Dedifferentiated amniotic fluid mesenchymal stem cell (primary cell): ENCODE measurements at regions not wholly inside any gene's neighbourhood (a gene's known extent, or its start where the extent isn't known, plus 50 kb on each side); places are given as distances from the start of the nearest gene placed in this dataset.

Source experiments
- DNase-seq: peaks from one replicate; pipeline ENCODE4 v3.0.0-alpha.2; 2016; ENCODE audit errors: extremely low spot score

GRCh38 chr4:156496797-156497196 lies 474.8 kb downstream of the PDGFC start:
- no peak for DNase-seq

GRCh38 chr4:156495836-156496235 lies 475.8 kb downstream of the PDGFC start:
- no peak for DNase-seq

- DNase-seq = no peak
Measured at GRCh38 chr4:156495091-156495490, 476.5 kb downstream of the PDGFC start.

GRCh38 chr4:156493858-156494257 lies 477.7 kb downstream of the PDGFC start:
- DNase-seq = no peak

- DNase-seq = no peak
Measured at GRCh38 chr4:156487107-156487506, 484.5 kb downstream of the PDGFC start.

- DNase-seq = no peak
Measured at GRCh38 chr4:156481845-156482244, 489.8 kb downstream of the PDGFC start.

- no peak for DNase-seq
Measured at GRCh38 chr4:156477636-156478035, 494.0 kb downstream of the PDGFC start.

- DNase-seq = peak; percentile 92
Measured at GRCh38 chr4:156476359-156476758, 495.2 kb downstream of the PDGFC start.

- DNase-seq = peak; percentile 80
Measured at GRCh38 chr4:156475322-156475721, 496.3 kb downstream of the PDGFC start.

GRCh38 chr4:156473151-156473550 lies 498.4 kb downstream of the PDGFC start:
- DNase-seq = no peak

GRCh38 chr4:156472624-156473023 lies 499.0 kb downstream of the PDGFC start:
- no peak for DNase-seq

- DNase-seq = no peak
Measured at GRCh38 chr4:156459584-156459983, 505.9 kb upstream of the CTSO start.

GRCh38 chr4:156456830-156457229 lies 503.2 kb upstream of the CTSO start:
- no peak for DNase-seq

- no peak for DNase-seq
Measured at GRCh38 chr4:156443488-156443887, 489.8 kb upstream of the CTSO start.

- DNase-seq = no peak
Measured at GRCh38 chr4:156442912-156443311, 489.2 kb upstream of the CTSO start.

GRCh38 chr4:156439576-156440200 lies 486.0 kb upstream of the CTSO start:
- no peak for DNase-seq

GRCh38 chr4:156437666-156438065 lies 484.0 kb upstream of the CTSO start:
- no peak for DNase-seq

- DNase-seq = no peak
Measured at GRCh38 chr4:156422576-156422975, 468.9 kb upstream of the CTSO start.

- no peak for DNase-seq
Measured at GRCh38 chr4:156420623-156421022, 467.0 kb upstream of the CTSO start.

- no peak for DNase-seq
Measured at GRCh38 chr4:156419080-156419685, 465.5 kb upstream of the CTSO start.

GRCh38 chr4:156414406-156414805 lies 460.7 kb upstream of the CTSO start:
- DNase-seq = no peak

- no peak for DNase-seq
Measured at GRCh38 chr4:156413239-156414135, 459.8 kb upstream of the CTSO start.

- no peak for DNase-seq
Measured at GRCh38 chr4:156411531-156411930, 457.9 kb upstream of the CTSO start.
